GM12875 (cell line): ENCODE measurements at regions not wholly inside any gene's neighbourhood (a gene's known extent, or its start where the extent isn't known, plus 50 kb on each side); places are given as distances from the start of the nearest gene placed in this dataset.

Experiments used
- H3K4me3 ChIP-seq: one replicate; pipeline ENCODE4 v1.5.1; 2011; ENCODE audit warnings: low read depth, low read length, control low read depth
- CTCF ChIP-seq: IDR thresholded peaks from 2 replicates; pipeline ENCODE4 v1.5.1; 2011; ENCODE audit warnings: low read depth, mild to moderate bottlenecking, control low read depth, inconsistent platforms, low read length, moderate library complexity, borderline replicate concordance; ENCODE audit not compliant: insufficient read depth

- H3K4me3 ChIP-seq: no peak overlapping the region
- no peak for TF ChIP-seq CTCF
Observed at GRCh38 chr13:88086577-88086976, 415.4 kb downstream of the SLITRK5 start.

GRCh38 chr13:88097541-88097940 lies 426.4 kb downstream of the SLITRK5 start:
- H3K4me3 ChIP-seq: no peak overlapping the region
- no peak for TF ChIP-seq CTCF

- no peak for TF ChIP-seq CTCF
- H3K4me3 ChIP-seq: no peak overlapping the region
Observed at GRCh38 chr13:88103824-88104223, 432.7 kb downstream of the SLITRK5 start.

- TF ChIP-seq CTCF: no peak
- H3K4me3 ChIP-seq: no peak overlapping the region
Observed at GRCh38 chr13:88104576-88104975, 433.4 kb downstream of the SLITRK5 start.

GRCh38 chr13:88107570-88107969 lies 436.4 kb downstream of the SLITRK5 start:
- TF ChIP-seq CTCF: no peak
- H3K4me3 ChIP-seq: no peak overlapping the region

GRCh38 chr13:88112526-88112925 lies 441.4 kb downstream of the SLITRK5 start:
- TF ChIP-seq CTCF: no peak
- no peak overlapping the region for H3K4me3 ChIP-seq

GRCh38 chr13:88115976-88116375 lies 444.8 kb downstream of the SLITRK5 start:
- no peak overlapping the region for H3K4me3 ChIP-seq
- TF ChIP-seq CTCF: no peak
